Astrocyte (in vitro differentiated cells and primary cell): ENCODE measurements at regions not wholly inside any gene's neighbourhood (a gene's known extent, or its start where the extent isn't known, plus 50 kb on each side); places are given as distances from the start of the nearest gene placed in this dataset.

Source experiments
- DNase-seq: peaks from one replicate; pipeline ENCODE4 v3.0.0-alpha.2; 2010; ENCODE audit warnings: low read depth
- FAIRE-seq: peaks from 2 replicates; lab custom pipeline; 2011; peaks lifted over from hg19 to GRCh38; lab: Jason Lieb, UNC
- H2AFZ ChIP-seq: 2 replicates; pipeline ENCODE4 v1.6.0; 2012; ENCODE audit warnings: low read depth, low read length, inconsistent platforms
- H3K27ac ChIP-seq: 2 replicates; pipeline ENCODE4 v1.5.1; 2011; ENCODE audit warnings: low read depth, low read length, inconsistent platforms
- H3K27me3 ChIP-seq: 2 replicates; pipeline ENCODE4 v1.6.0; 2011; ENCODE audit warnings: low read length, inconsistent platforms; ENCODE audit not compliant: insufficient read depth
- H3K36me3 ChIP-seq: 2 replicates; pipeline ENCODE4 v1.5.1; 2011; ENCODE audit warnings: low read length, inconsistent platforms; ENCODE audit not compliant: insufficient read depth
- H3K4me1 ChIP-seq: 2 replicates; pipeline ENCODE4 v1.5.1; 2011; ENCODE audit warnings: low read length, inconsistent platforms; ENCODE audit not compliant: insufficient read depth
- H3K4me2 ChIP-seq: 2 replicates; pipeline ENCODE4 v1.6.0; 2012; ENCODE audit warnings: low read length, inconsistent platforms
- H3K4me3 ChIP-seq: 2 replicates; pipeline ENCODE4 v1.5.1; 2011; ENCODE audit warnings: low read depth, mild to moderate bottlenecking, low read length, inconsistent platforms; ENCODE audit not compliant: insufficient read depth
- H3K79me2 ChIP-seq: 2 replicates; pipeline ENCODE4 v1.6.0; 2012; ENCODE audit warnings: mild to moderate bottlenecking, low read length, inconsistent platforms; ENCODE audit not compliant: insufficient read depth
- H3K9ac ChIP-seq: 2 replicates; pipeline ENCODE4 v1.6.0; 2012; ENCODE audit warnings: mild to moderate bottlenecking, low read length, inconsistent platforms
- H3K9me3 ChIP-seq: 2 replicates; pipeline ENCODE4 v1.5.1; 2012; ENCODE audit warnings: low read depth, mild to moderate bottlenecking, low read length, inconsistent platforms; ENCODE audit not compliant: insufficient read depth
- H4K20me1 ChIP-seq: 2 replicates; pipeline ENCODE4 v1.6.0; 2012; ENCODE audit warnings: low read length, inconsistent platforms; ENCODE audit not compliant: insufficient read depth
- H3K27ac Mint-ChIP-seq: one replicate; pipeline ENCODE4 v1.8.0; 2021; ENCODE audit warnings: mild to moderate bottlenecking, mixed read lengths; ENCODE audit not compliant: unreplicated experiment
- H3K27me3 Mint-ChIP-seq: one replicate; pipeline ENCODE4 v1.8.0; 2021; ENCODE audit warnings: low read depth, mixed read lengths; ENCODE audit not compliant: unreplicated experiment
- H3K36me3 Mint-ChIP-seq: one replicate; pipeline ENCODE4 v1.8.0; 2021; ENCODE audit warnings: low read depth, mixed read lengths; ENCODE audit not compliant: unreplicated experiment
- H3K4me1 Mint-ChIP-seq: one replicate; pipeline ENCODE4 v1.8.0; 2021; ENCODE audit warnings: low read depth, mixed read lengths; ENCODE audit not compliant: unreplicated experiment
- H3K4me3 Mint-ChIP-seq: one replicate; pipeline ENCODE4 v1.8.0; 2021; ENCODE audit warnings: mild to moderate bottlenecking, moderate library complexity, mixed read lengths; ENCODE audit not compliant: unreplicated experiment
- H3K9me3 Mint-ChIP-seq: one replicate; pipeline ENCODE4 v1.8.0; 2021; ENCODE audit warnings: mild to moderate bottlenecking, mixed read lengths; ENCODE audit not compliant: unreplicated experiment
- CTCF ChIP-seq: IDR thresholded peaks from 2 replicates; pipeline ENCODE4 v1.5.1; 2011; ENCODE audit warnings: low read depth, mild to moderate bottlenecking, inconsistent platforms, low read length, moderate library complexity; ENCODE audit not compliant: insufficient read depth
- EZH2 ChIP-seq: IDR thresholded peaks from 2 replicates; pipeline ENCODE4 v1.6.1; 2012; ENCODE audit warnings: mild to moderate bottlenecking, low read length, inconsistent platforms; ENCODE audit not compliant: insufficient read depth

GRCh38 chr2:5367321-5367720 lies 324.9 kb upstream of the SOX11 start:
- Mint-ChIP-seq H3K9me3 (peaks cover 1% of the 10 kb centered on the region), H3K27me3 (no peaks in the 10 kb centered on the region), H3K36me3 (no peaks in the 10 kb centered on the region), H3K4me3 (no peak overlapping the region), H3K27ac (no peak overlapping the region), H3K4me1 (no peaks in the 10 kb centered on the region)
- Histone ChIP-seq H3K27me3 (no peaks in the 10 kb centered on the region), H3K9ac (no peak overlapping the region), H3K4me1 (no peaks in the 10 kb centered on the region), H3K27ac (no peak overlapping the region), H2AFZ (no peak overlapping the region), H4K20me1 (no peaks in the 10 kb centered on the region), H3K79me2 (no peaks in the 10 kb centered on the region), H3K4me3 (no peak overlapping the region), H3K9me3 (no peaks in the 10 kb centered on the region), H3K36me3 (no peaks in the 10 kb centered on the region), H3K4me2 (no peak overlapping the region)
- FAIRE-seq, result no peak
- TF ChIP-seq CTCF (no peak), EZH2 (no peak)
- DNase-seq, result no peak

DNA sequence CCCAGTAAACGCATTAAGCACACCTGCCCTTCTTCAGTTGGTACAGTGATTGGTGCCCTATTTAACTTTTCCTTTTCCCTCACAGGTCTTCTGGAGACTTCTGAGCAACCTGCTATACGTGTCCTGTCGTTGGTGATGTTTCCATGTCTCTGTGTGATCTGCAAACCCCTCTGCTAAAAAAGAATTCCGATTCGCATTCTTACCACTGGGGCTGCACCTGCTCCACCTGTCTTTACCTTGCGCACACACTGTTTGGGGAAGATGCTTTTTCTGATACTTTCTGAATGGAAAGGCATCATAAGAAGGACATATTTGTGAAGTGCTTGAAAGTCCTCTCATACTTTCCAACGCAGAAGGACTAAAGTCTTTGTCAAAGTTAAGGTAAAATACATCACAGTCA lies 323.9 kb upstream of the SOX11 start:
- H3K27me3 Mint-ChIP-seq, result no peaks in the 10 kb centered on the region
- Histone ChIP-seq H2AFZ (no peak overlapping the region), H3K79me2 (no peaks in the 10 kb centered on the region), H3K9ac (no peak overlapping the region), H3K27ac (no peak overlapping the region), H3K27me3 (no peaks in the 10 kb centered on the region), H3K9me3 (no peaks in the 10 kb centered on the region), H3K4me3 (no peak overlapping the region), H3K4me1 (no peaks in the 10 kb centered on the region), H3K36me3 (no peaks in the 10 kb centered on the region), H4K20me1 (no peaks in the 10 kb centered on the region), H3K4me2 (no peak overlapping the region)
- H3K27ac Mint-ChIP-seq, result no peak overlapping the region
- peaks cover 1% of the 10 kb centered on the region for H3K9me3 Mint-ChIP-seq
- DNase-seq (no peak), FAIRE-seq (no peak)
- TF ChIP-seq CTCF (no peak), EZH2 (no peak)
- H3K36me3 Mint-ChIP-seq, result no peaks in the 10 kb centered on the region
- H3K4me1 Mint-ChIP-seq, result no peaks in the 10 kb centered on the region
- no peak overlapping the region for H3K4me3 Mint-ChIP-seq

- no peak for FAIRE-seq
- no peak overlapping the region for H3K4me3 ChIP-seq
- no peaks in the 10 kb centered on the region for H3K36me3 Mint-ChIP-seq
Measured at GRCh38 chr2:5369510-5369909, 322.7 kb upstream of the SOX11 start.

More at GRCh38 chr2:5369510-5369909, 322.7 kb upstream of the SOX11 start:
- Histone ChIP-seq H3K9ac (no peak overlapping the region), H3K27me3 (no peaks in the 10 kb centered on the region), H4K20me1 (no peaks in the 10 kb centered on the region), H3K4me1 (no peaks in the 10 kb centered on the region), H3K27ac (no peak overlapping the region), H3K9me3 (no peaks in the 10 kb centered on the region), H3K4me2 (no peak overlapping the region), H3K79me2 (no peaks in the 10 kb centered on the region), H2AFZ (no peak overlapping the region), H3K36me3 (no peaks in the 10 kb centered on the region)
- H3K4me1 Mint-ChIP-seq, result no peaks in the 10 kb centered on the region
- H3K27me3 Mint-ChIP-seq, result no peaks in the 10 kb centered on the region
- H3K9me3 Mint-ChIP-seq, result peaks cover 1% of the 10 kb centered on the region
- no peak for TF ChIP-seq CTCF
- no peak for TF ChIP-seq EZH2
- no peak overlapping the region for H3K27ac Mint-ChIP-seq
- DNase-seq, result no peak
- H3K4me3 Mint-ChIP-seq, result no peak overlapping the region
